Activated naive CD4-positive, alpha-beta T cell treated with anti-CD3 and anti-CD28 coated beads, Interleukin-2, amount 10 ng/mL, durations not matched to agents 7 days and 5 days (primary cell): ENCODE measurements at regions not wholly inside any gene's neighbourhood (a gene's known extent, or its start where the extent isn't known, plus 50 kb on each side); places are given as distances from the start of the nearest gene placed in this dataset.

Experiments used
- CTCF ChIA-PET: fragments of 350-600 bp; sonication (Branson Sonifier 250); formaldehyde crosslinking; loops from one replicate; lab custom pipeline; 2021; ENCODE audit warnings: antibody characterized with exemption; lab: Charles Lee
- DNase-seq: peaks from one replicate; pipeline ENCODE4 v3.0.0-alpha.2; 2020
- H3K27ac Mint-ChIP-seq: one replicate; pipeline ENCODE4 v1.8.0; 2021; ENCODE audit warnings: mild to moderate bottlenecking, moderate library complexity, mixed read lengths
- H3K27me3 Mint-ChIP-seq: one replicate; pipeline ENCODE4 v1.8.0; 2021; ENCODE audit warnings: mild to moderate bottlenecking, mixed read lengths
- H3K36me3 Mint-ChIP-seq: one replicate; pipeline ENCODE4 v1.8.0; 2021; ENCODE audit warnings: mixed read lengths
- H3K4me1 Mint-ChIP-seq: one replicate; pipeline ENCODE4 v1.8.0; 2021; ENCODE audit warnings: mixed read lengths
- H3K4me3 Mint-ChIP-seq: one replicate; pipeline ENCODE4 v1.8.0; 2021; ENCODE audit warnings: mild to moderate bottlenecking, moderate library complexity, mixed read lengths
- H3K9me3 Mint-ChIP-seq: one replicate; pipeline ENCODE4 v1.8.0; 2021; ENCODE audit warnings: mixed read lengths

GRCh38 chr12:115322275-115322674 lies 638.3 kb upstream of the TBX3 start:
- no peak for DNase-seq
- Mint-ChIP-seq H3K9me3 (peaks cover 5% of the 10 kb centered on the region), H3K27me3 (peaks cover 4% of the 10 kb centered on the region), H3K36me3 (no peaks in the 10 kb centered on the region), H3K4me1 (no peaks in the 10 kb centered on the region), H3K27ac (no peak overlapping the region), H3K4me3 (no peak overlapping the region)
- CTCF ChIA-PET = no interaction called here

GRCh38 chr12:115320967-115321366 lies 637.0 kb upstream of the TBX3 start:
- Mint-ChIP-seq H3K27ac (no peak overlapping the region), H3K4me1 (no peaks in the 10 kb centered on the region), H3K27me3 (peaks cover 4% of the 10 kb centered on the region), H3K9me3 (peaks cover 5% of the 10 kb centered on the region), H3K36me3 (no peaks in the 10 kb centered on the region), H3K4me3 (no peak overlapping the region)
- DNase-seq = no peak
- CTCF ChIA-PET = no interaction called here

GRCh38 chr12:115320451-115320850 lies 636.5 kb upstream of the TBX3 start:
- H3K4me1 Mint-ChIP-seq = no peaks in the 10 kb centered on the region
- H3K9me3 Mint-ChIP-seq = peaks cover 5% of the 10 kb centered on the region
- H3K27ac Mint-ChIP-seq = no peak overlapping the region
- no peak overlapping the region for H3K4me3 Mint-ChIP-seq
- no peaks in the 10 kb centered on the region for H3K36me3 Mint-ChIP-seq
- H3K27me3 Mint-ChIP-seq = peaks cover 4% of the 10 kb centered on the region
- CTCF ChIA-PET = no interaction called here
- no peak for DNase-seq

GRCh38 chr12:115319446-115320040 lies 635.6 kb upstream of the TBX3 start:
- CTCF ChIA-PET = no interaction called here
- H3K4me1 Mint-ChIP-seq = no peaks in the 10 kb centered on the region

GRCh38 chr12:115313929-115314328 lies 630.0 kb upstream of the TBX3 start:
- Mint-ChIP-seq H3K4me1 (no peaks in the 10 kb centered on the region), H3K9me3 (peaks cover 8% of the 10 kb centered on the region), H3K36me3 (no peaks in the 10 kb centered on the region), H3K27me3 (no peaks in the 10 kb centered on the region), H3K27ac (no peak overlapping the region), H3K4me3 (no peak overlapping the region)
- DNase-seq = no peak
- CTCF ChIA-PET = no interaction called here

More at GRCh38 chr12:115319446-115320040, 635.6 kb upstream of the TBX3 start:
- peaks cover 4% of the 10 kb centered on the region for H3K27me3 Mint-ChIP-seq
- no peaks in the 10 kb centered on the region for H3K36me3 Mint-ChIP-seq
- no peak overlapping the region for H3K27ac Mint-ChIP-seq
- no peak overlapping the region for H3K4me3 Mint-ChIP-seq
- H3K9me3 Mint-ChIP-seq = peaks cover 5% of the 10 kb centered on the region
- no peak for DNase-seq

- Mint-ChIP-seq H3K27ac (no peak overlapping the region), H3K9me3 (peaks cover 8% of the 10 kb centered on the region), H3K4me3 (no peak overlapping the region), H3K4me1 (no peaks in the 10 kb centered on the region), H3K36me3 (no peaks in the 10 kb centered on the region), H3K27me3 (no peaks in the 10 kb centered on the region)
- DNase-seq = no peak
- CTCF ChIA-PET = no interaction called here
Observed at GRCh38 chr12:115312901-115313300, 628.9 kb upstream of the TBX3 start.

GRCh38 chr12:115311875-115312274 lies 627.9 kb upstream of the TBX3 start:
- CTCF ChIA-PET = no interaction called here
- H3K9me3 Mint-ChIP-seq = peaks cover 8% of the 10 kb centered on the region

GRCh38 chr12:115308918-115309317 lies 624.9 kb upstream of the TBX3 start:
- CTCF ChIA-PET = no interaction called here

More at GRCh38 chr12:115311875-115312274, 627.9 kb upstream of the TBX3 start:
- no peaks in the 10 kb centered on the region for H3K36me3 Mint-ChIP-seq
- no peak overlapping the region for H3K4me3 Mint-ChIP-seq
- DNase-seq = no peak
- no peaks in the 10 kb centered on the region for H3K27me3 Mint-ChIP-seq
- H3K4me1 Mint-ChIP-seq = no peaks in the 10 kb centered on the region
- H3K27ac Mint-ChIP-seq = no peak overlapping the region

GRCh38 chr12:115306380-115306779 lies 622.4 kb upstream of the TBX3 start:
- Mint-ChIP-seq H3K27me3 (no peaks in the 10 kb centered on the region), H3K9me3 (peaks cover 5% of the 10 kb centered on the region)
- CTCF ChIA-PET = no interaction called here

More at GRCh38 chr12:115308918-115309317, 624.9 kb upstream of the TBX3 start:
- no peaks in the 10 kb centered on the region for H3K36me3 Mint-ChIP-seq
- H3K27me3 Mint-ChIP-seq = no peaks in the 10 kb centered on the region
- H3K4me1 Mint-ChIP-seq = no peaks in the 10 kb centered on the region
- H3K4me3 Mint-ChIP-seq = no peak overlapping the region
- H3K27ac Mint-ChIP-seq = no peak overlapping the region
- DNase-seq = no peak
- H3K9me3 Mint-ChIP-seq = peaks cover 5% of the 10 kb centered on the region

GRCh38 chr12:115305867-115306266 lies 621.9 kb upstream of the TBX3 start:
- Mint-ChIP-seq H3K9me3 (peaks cover 2% of the 10 kb centered on the region), H3K4me1 (no peaks in the 10 kb centered on the region), H3K4me3 (no peak overlapping the region), H3K27me3 (no peaks in the 10 kb centered on the region), H3K27ac (no peak overlapping the region), H3K36me3 (no peaks in the 10 kb centered on the region)
- DNase-seq = no peak
- CTCF ChIA-PET = no interaction called here

More at GRCh38 chr12:115306380-115306779, 622.4 kb upstream of the TBX3 start:
- Mint-ChIP-seq H3K27ac (no peak overlapping the region), H3K4me1 (no peaks in the 10 kb centered on the region), H3K36me3 (no peaks in the 10 kb centered on the region), H3K4me3 (no peak overlapping the region)
- no peak for DNase-seq

- peaks cover 1% of the 10 kb centered on the region for H3K9me3 Mint-ChIP-seq
- DNase-seq = no peak
- H3K4me3 Mint-ChIP-seq = no peak overlapping the region
- H3K36me3 Mint-ChIP-seq = no peaks in the 10 kb centered on the region
- H3K4me1 Mint-ChIP-seq = no peaks in the 10 kb centered on the region
- H3K27ac Mint-ChIP-seq = no peak overlapping the region
- CTCF ChIA-PET = no interaction called here
- H3K27me3 Mint-ChIP-seq = no peaks in the 10 kb centered on the region
Observed at GRCh38 chr12:115305275-115305674, 621.3 kb upstream of the TBX3 start.

GRCh38 chr12:115303723-115304309 lies 619.8 kb upstream of the TBX3 start:
- Mint-ChIP-seq H3K36me3 (no peaks in the 10 kb centered on the region), H3K9me3 (peaks cover 4% of the 10 kb centered on the region), H3K4me1 (no peaks in the 10 kb centered on the region), H3K27ac (no peak overlapping the region), H3K27me3 (no peaks in the 10 kb centered on the region), H3K4me3 (no peak overlapping the region)
- CTCF ChIA-PET = no interaction called here
- no peak for DNase-seq

GRCh38 chr12:115297445-115297844 lies 613.5 kb upstream of the TBX3 start:
- H3K27ac Mint-ChIP-seq = no peak overlapping the region
- no peaks in the 10 kb centered on the region for H3K4me1 Mint-ChIP-seq
- no peaks in the 10 kb centered on the region for H3K27me3 Mint-ChIP-seq
- peaks cover 8% of the 10 kb centered on the region for H3K9me3 Mint-ChIP-seq
- no peaks in the 10 kb centered on the region for H3K36me3 Mint-ChIP-seq
- no peak for DNase-seq
- CTCF ChIA-PET = no interaction called here
- H3K4me3 Mint-ChIP-seq = no peak overlapping the region

- Mint-ChIP-seq H3K9me3 (peaks cover 8% of the 10 kb centered on the region), H3K4me3 (no peak overlapping the region), H3K4me1 (no peaks in the 10 kb centered on the region), H3K27ac (no peak overlapping the region), H3K36me3 (no peaks in the 10 kb centered on the region), H3K27me3 (no peaks in the 10 kb centered on the region)
- CTCF ChIA-PET = no interaction called here
- no peak for DNase-seq
Observed at GRCh38 chr12:115296613-115297198, 612.7 kb upstream of the TBX3 start.

- no peak for DNase-seq
- Mint-ChIP-seq H3K36me3 (no peaks in the 10 kb centered on the region), H3K27ac (no peak overlapping the region), H3K9me3 (peaks cover 8% of the 10 kb centered on the region), H3K4me1 (no peaks in the 10 kb centered on the region), H3K4me3 (no peak overlapping the region), H3K27me3 (no peaks in the 10 kb centered on the region)
- CTCF ChIA-PET = no interaction called here
Observed at GRCh38 chr12:115295886-115296285, 611.9 kb upstream of the TBX3 start.
